Fibroblast of skin of abdomen (primary cell): ENCODE measurements at regions not wholly inside any gene's neighbourhood (a gene's known extent, or its start where the extent isn't known, plus 50 kb on each side); places are given as distances from the start of the nearest gene placed in this dataset.
"Not testable (repeated sequence)": the region's sequence is repeated elsewhere in the genome, so short reads cannot be mapped to it uniquely, and the experiment has no call there.

Experiments
- DNase-seq: peaks from one replicate; pipeline ENCODE4 v3.0.0-alpha.2; 2013

- DNase-seq: peak; percentile 100
Measured at GRCh38 chr22:27238935-27239510, 562.5 kb downstream of the MN1 start.

- no peak for DNase-seq
Measured at GRCh38 chr22:27239520-27239919, 562.0 kb downstream of the MN1 start.

GRCh38 chr22:27240298-27241075 lies 561.1 kb downstream of the MN1 start:
- DNase-seq: no peak

GRCh38 chr22:27241430-27242321 lies 559.9 kb downstream of the MN1 start:
- no peak for DNase-seq

GRCh38 chr22:27242474-27242873 lies 559.1 kb downstream of the MN1 start:
- DNase-seq: no peak

- DNase-seq: no peak
Measured at GRCh38 chr22:27242917-27243589, 558.5 kb downstream of the MN1 start.

GRCh38 chr22:27244328-27244727 lies 557.2 kb downstream of the MN1 start:
- DNase-seq: no peak

- no peak for DNase-seq
Measured at GRCh38 chr22:27245056-27245455, 556.5 kb downstream of the MN1 start.

GRCh38 chr22:27246558-27246957 lies 555.0 kb downstream of the MN1 start:
- no peak for DNase-seq

- peak; percentile 48 for DNase-seq
Measured at GRCh38 chr22:27247701-27248434, 553.7 kb downstream of the MN1 start.

GRCh38 chr22:27250418-27250817 lies 551.1 kb downstream of the MN1 start:
- DNase-seq: no peak

GRCh38 chr22:27250886-27251285 lies 550.7 kb downstream of the MN1 start:
- peak; percentile 45 for DNase-seq

- DNase-seq: no peak
Measured at GRCh38 chr22:27251563-27251962, 550.0 kb downstream of the MN1 start.

GRCh38 chr22:27252282-27253049 lies 549.1 kb downstream of the MN1 start:
- peak; percentile 97 for DNase-seq

GRCh38 chr22:27253108-27253902 lies 548.3 kb downstream of the MN1 start:
- DNase-seq: no peak

- DNase-seq: not testable (repeated sequence)
Measured at GRCh38 chr22:27254063-27254462, 547.5 kb downstream of the MN1 start.

- DNase-seq: no peak
Measured at GRCh38 chr22:27255580-27255979, 546.0 kb downstream of the MN1 start.

GRCh38 chr22:27257987-27258386 lies 543.6 kb downstream of the MN1 start:
- no peak for DNase-seq

- DNase-seq: no peak
Measured at GRCh38 chr22:27258616-27259172, 542.9 kb downstream of the MN1 start.

- no peak for DNase-seq
Measured at GRCh38 chr22:27259433-27259832, 542.1 kb downstream of the MN1 start.
